ENCODE measurements at regions not wholly inside any gene's neighbourhood (a gene's known extent, or its start where the extent isn't known, plus 50 kb on each side); places are given as distances from the start of the nearest gene placed in this dataset.

GRCh38 chr4:153065276-153065675 is 129.2 kb downstream of the FHDC1 start:
- H3K4me3 ChIP-seq: no peak overlapping the region
- TF ChIP-seq, protein P1, sequence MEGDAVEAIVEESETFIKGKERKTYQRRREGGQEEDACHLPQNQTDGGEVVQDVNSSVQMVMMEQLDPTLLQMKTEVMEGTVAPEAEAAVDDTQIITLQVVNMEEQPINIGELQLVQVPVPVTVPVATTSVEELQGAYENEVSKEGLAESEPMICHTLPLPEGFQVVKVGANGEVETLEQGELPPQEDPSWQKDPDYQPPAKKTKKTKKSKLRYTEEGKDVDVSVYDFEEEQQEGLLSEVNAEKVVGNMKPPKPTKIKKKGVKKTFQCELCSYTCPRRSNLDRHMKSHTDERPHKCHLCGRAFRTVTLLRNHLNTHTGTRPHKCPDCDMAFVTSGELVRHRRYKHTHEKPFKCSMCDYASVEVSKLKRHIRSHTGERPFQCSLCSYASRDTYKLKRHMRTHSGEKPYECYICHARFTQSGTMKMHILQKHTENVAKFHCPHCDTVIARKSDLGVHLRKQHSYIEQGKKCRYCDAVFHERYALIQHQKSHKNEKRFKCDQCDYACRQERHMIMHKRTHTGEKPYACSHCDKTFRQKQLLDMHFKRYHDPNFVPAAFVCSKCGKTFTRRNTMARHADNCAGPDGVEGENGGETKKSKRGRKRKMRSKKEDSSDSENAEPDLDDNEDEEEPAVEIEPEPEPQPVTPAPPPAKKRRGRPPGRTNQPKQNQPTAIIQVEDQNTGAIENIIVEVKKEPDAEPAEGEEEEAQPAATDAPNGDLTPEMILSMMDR (IDR thresholded peaks at IDR 0.05): no peak
- no peak overlapping the region for H3K27ac ChIP-seq
- DNase-seq (ENCODE audit: low spot score): no peak

DNA sequence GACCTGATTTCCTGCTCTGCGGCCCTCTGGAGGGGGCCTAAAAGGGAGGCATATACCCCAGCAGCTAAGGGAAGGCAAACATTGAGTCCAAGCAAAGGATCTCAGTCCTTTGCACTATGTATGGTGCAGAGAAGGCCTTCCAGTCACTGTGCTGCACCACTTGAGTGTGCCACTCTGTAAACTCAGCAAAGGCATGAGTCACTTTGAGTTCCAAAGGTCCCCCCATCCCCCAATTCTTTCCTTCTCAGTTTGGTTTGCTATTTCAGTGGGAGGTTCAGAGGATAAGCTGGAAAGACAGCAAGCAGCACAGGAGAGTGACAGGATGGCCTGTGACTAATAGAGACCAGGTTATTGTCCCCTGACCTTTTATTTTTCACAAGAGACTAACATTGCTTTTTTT is 131.3 kb downstream of the FHDC1 start:
- H3K27ac ChIP-seq: no peak overlapping the region
- no peak for DNase-seq (ENCODE audit: low spot score)
- TF ChIP-seq, protein P1 (IDR thresholded peaks at IDR 0.05): no peak
- no peak overlapping the region for H3K4me3 ChIP-seq

DNA sequence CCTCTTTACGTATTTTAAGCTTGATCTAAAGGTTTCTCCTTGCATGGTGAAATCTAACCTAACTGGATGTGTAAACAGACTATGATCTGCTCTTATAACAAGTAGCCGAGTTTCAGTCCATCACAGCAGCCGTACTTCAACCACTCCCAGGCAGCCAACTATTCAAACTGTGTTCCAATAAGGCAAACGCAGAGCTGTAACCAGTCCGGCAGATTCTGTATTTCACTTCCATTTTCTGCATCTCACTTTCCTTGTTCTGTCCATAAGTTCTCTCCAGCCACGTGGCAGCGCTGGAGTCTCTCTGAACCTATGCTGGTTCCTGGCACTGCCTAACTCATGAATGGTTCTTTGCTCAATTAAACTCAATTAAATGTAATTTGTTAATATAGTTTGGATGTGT is 132.6 kb downstream of the FHDC1 start:
- TF ChIP-seq, protein P1 (IDR thresholded peaks at IDR 0.05): no peak
- DNase-seq (ENCODE audit: low spot score): no peak
- Histone ChIP-seq H3K27ac (no peak overlapping the region), H3K4me3 (no peak overlapping the region)

GRCh38 chr4:153071958-153072598 is 132.2 kb upstream of the TRIM2 start:
- H3K27ac ChIP-seq: no peak overlapping the region
- TF ChIP-seq, protein P1 (IDR thresholded peaks at IDR 0.05): no peak
- H3K4me3 ChIP-seq: no peak overlapping the region
- DNase-seq (ENCODE audit: low spot score): no peak

- TF ChIP-seq, protein P1 (IDR thresholded peaks at IDR 0.05): no peak
- DNase-seq (ENCODE audit: low spot score): no peak
- no peak overlapping the region for H3K27ac ChIP-seq
- no peak overlapping the region for H3K4me3 ChIP-seq
Measured at GRCh38 chr4:153072661-153073060, 131.6 kb upstream of the TRIM2 start.

DNA sequence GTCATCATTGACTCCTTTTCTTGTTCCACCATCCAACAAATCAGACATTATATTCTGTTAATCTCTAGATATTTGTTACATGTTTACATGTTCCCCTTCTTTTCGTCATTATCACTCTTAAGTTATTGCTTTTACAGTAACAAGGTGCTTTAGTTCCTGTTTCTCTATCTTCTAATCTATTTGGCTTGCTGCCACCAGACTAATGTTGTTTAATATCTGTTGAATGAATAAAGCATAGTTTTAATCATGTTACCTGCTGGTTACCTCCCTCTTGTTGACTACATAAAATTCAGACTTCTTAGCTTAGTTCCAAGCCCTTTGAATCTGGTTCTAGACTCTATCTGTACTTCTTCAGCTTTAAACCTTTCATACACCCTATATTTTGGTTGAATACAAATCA is 129.8 kb upstream of the TRIM2 start:
- Histone ChIP-seq H3K4me3 (no peak overlapping the region), H3K27ac (no peak overlapping the region)
- no peak for DNase-seq (ENCODE audit: low spot score)
- TF ChIP-seq, protein P1 (IDR thresholded peaks at IDR 0.05): no peak

DNA sequence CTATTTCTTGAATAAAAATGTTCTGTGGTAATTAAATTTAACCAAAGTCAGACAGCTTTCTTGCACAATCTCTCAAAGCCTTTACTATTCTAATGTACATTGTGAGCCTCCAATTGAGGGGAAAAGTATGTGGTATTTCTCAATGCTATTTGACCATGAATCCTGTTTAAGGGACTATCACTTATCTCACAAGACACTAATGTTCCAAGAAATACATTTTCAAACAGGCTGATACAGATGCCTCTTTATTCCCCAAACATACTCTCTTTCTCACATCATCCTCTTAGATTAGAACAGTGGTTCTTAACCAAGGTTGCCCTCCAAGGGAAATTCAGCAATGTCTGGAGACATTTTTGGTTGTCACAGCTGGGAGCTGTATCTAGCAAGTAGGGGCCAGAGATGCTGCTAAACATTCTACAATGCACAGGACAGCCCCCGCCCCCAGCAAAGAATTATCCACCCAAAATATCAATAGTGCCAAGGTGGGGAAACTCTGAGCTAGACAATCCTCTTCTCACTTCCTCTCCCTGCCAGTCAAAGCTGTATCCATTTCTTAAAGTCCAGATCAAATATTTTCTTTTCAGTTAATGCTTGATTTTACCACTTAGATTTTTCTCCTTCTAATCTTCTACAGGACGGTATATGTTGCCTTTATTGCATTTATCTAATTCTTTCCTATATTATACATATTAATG is 129.2 kb upstream of the TRIM2 start:
- DNase-seq (ENCODE audit: low spot score): no peak
- Histone ChIP-seq H3K27ac (no peak overlapping the region), H3K4me3 (no peak overlapping the region)

More for the DNA sequence above, 129.2 kb upstream of the TRIM2 start:
- TF ChIP-seq, protein P1 (IDR thresholded peaks at IDR 0.05): no peak

Measured in coronary artery (tissue), 2 donors.